ENCODE measurements at regions not wholly inside any gene's neighbourhood (a gene's known extent, or its start where the extent isn't known, plus 50 kb on each side); places are given as distances from the start of the nearest gene placed in this dataset.
A peak's percentile ranks its signal among the peaks of the same experiment; 100 is the strongest.

DNA sequence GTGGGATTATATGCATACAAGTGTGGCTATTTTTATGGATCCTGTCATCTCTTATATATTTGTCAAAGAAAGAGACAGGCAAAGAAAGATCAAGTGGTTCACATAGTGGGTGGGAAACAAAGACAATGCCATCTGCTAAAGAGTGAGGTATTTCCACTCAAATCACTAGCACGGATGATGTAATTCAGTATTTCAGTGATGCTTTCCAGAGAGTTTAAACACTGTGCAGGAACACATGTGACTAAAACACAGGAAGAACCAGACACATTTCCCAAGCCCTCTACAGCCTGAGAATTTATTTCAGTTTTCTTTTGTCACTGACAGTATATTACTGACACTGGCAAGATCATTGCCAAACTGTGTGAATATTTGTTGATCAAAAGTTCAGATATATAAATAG, 885.7 kb upstream of the CELF2 start:
- no peaks in the 10 kb centered on the region for H3K9me3 ChIP-seq
- H3K4me1 ChIP-seq = no peaks in the 10 kb centered on the region
- no peak overlapping the region for H3K27ac ChIP-seq
- DNase-seq = no peak
- no peaks in the 10 kb centered on the region for H3K36me3 ChIP-seq
- H3K4me3 ChIP-seq = no peak overlapping the region
- TF ChIP-seq POLR2A (IDR thresholded peaks at IDR 0.05) (no peak), CTCF (IDR thresholded peaks at IDR 0.05) (no peak)
- H3K27me3 ChIP-seq = no peaks in the 10 kb centered on the region

- no peaks in the 10 kb centered on the region for H3K27me3 ChIP-seq
- H3K36me3 ChIP-seq = no peaks in the 10 kb centered on the region
- no peak for DNase-seq
- H3K4me1 ChIP-seq = no peaks in the 10 kb centered on the region
- no peak overlapping the region for H3K27ac ChIP-seq
- no peak overlapping the region for H3K4me3 ChIP-seq
- no peaks in the 10 kb centered on the region for H3K9me3 ChIP-seq
- TF ChIP-seq POLR2A (IDR thresholded peaks at IDR 0.05) (no peak), CTCF (IDR thresholded peaks at IDR 0.05) (no peak)
These were observed 884.4 kb upstream of the CELF2 start for GRCh38 chr10:10133281-10133680.

- H3K27ac ChIP-seq = no peak overlapping the region
- H3K36me3 ChIP-seq = no peaks in the 10 kb centered on the region
- no peaks in the 10 kb centered on the region for H3K4me1 ChIP-seq
- H3K27me3 ChIP-seq = no peaks in the 10 kb centered on the region
- H3K4me3 ChIP-seq = peak overlapping the region in 3 of 4 donors; percentile 6 to 24 (median 8)
- no peaks in the 10 kb centered on the region for H3K9me3 ChIP-seq
- no peak for TF ChIP-seq CTCF (IDR thresholded peaks at IDR 0.05)
- no peak for TF ChIP-seq POLR2A (IDR thresholded peaks at IDR 0.05)
- DNase-seq = no peak
These were observed 879.0 kb upstream of the CELF2 start for GRCh38 chr10:10138685-10139084.

DNA sequence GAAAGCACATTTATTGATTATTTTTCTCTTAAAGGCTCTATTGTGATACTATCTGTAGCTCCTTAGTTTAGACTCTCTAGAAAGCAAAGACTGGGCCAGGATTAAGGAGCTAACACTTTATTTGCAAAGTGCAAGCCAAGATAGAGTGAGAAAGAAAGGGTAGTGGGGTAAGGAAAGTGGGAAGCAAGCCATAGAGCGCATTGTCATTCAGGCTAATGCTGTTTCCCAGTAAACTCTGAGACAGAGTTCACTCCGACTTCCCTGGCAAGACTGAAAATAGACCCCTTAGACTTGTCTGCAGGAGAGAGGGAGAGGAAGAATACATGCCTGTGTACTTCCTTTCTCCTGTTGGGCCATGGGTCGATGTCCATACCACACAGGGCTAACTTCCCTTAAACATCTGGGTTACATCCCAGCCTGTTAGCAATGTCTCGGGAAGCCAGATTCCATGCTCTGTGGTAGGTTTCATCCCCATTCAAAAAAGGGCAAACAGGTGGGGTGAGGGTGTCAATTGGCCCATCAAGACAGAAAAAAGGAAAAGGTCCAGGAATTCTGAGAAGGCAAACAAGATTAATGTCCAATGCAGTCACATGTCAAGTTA, 875.8 kb upstream of the CELF2 start:
- Histone ChIP-seq H3K36me3 (no peaks in the 10 kb centered on the region), H3K9me3 (no peaks in the 10 kb centered on the region), H3K27me3 (no peaks in the 10 kb centered on the region), H3K27ac (no peak overlapping the region), H3K4me1 (no peaks in the 10 kb centered on the region), H3K4me3 (no peak overlapping the region)
- no peak for DNase-seq
- TF ChIP-seq CTCF (IDR thresholded peaks at IDR 0.05) = no peak
- no peak for TF ChIP-seq POLR2A (IDR thresholded peaks at IDR 0.05)

DNA sequence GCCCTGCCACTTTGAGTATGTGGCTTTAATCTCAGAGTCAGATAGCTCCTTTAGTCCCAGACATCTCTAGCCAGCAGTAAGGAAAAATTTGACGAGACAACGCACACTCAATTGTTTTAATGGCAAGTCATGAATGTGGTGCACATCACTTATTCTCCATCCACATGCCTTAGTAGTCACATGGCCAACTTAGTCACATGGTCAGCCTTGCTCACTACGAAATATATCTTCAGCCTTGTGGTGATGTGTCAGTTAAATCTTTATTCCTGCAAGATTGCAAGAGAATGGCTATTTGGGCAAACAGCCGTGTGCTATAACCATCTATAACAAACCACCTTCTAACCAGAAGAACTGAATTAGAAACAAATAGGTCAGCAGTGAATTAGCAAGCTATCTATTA, 871.1 kb upstream of the CELF2 start:
- TF ChIP-seq CTCF (IDR thresholded peaks at IDR 0.05) (no peak), POLR2A (IDR thresholded peaks at IDR 0.05) (no peak)
- Histone ChIP-seq H3K4me1 (no peaks in the 10 kb centered on the region), H3K36me3 (no peaks in the 10 kb centered on the region), H3K9me3 (no peaks in the 10 kb centered on the region), H3K27me3 (no peaks in the 10 kb centered on the region), H3K27ac (no peak overlapping the region), H3K4me3 (no peak overlapping the region)
- no peak for DNase-seq

GRCh38 chr10:10149899-10150298, 867.8 kb upstream of the CELF2 start:
- Histone ChIP-seq H3K27ac (no peak overlapping the region), H3K4me3 (no peak overlapping the region), H3K36me3 (no peaks in the 10 kb centered on the region), H3K4me1 (no peaks in the 10 kb centered on the region), H3K27me3 (no peaks in the 10 kb centered on the region), H3K9me3 (no peaks in the 10 kb centered on the region)
- no peak for TF ChIP-seq CTCF (IDR thresholded peaks at IDR 0.05)
- TF ChIP-seq POLR2A (IDR thresholded peaks at IDR 0.05) = no peak
- DNase-seq = no peak
